AG10803 (cell line): ENCODE measurements at regions not wholly inside any gene's neighbourhood (a gene's known extent, or its start where the extent isn't known, plus 50 kb on each side); places are given as distances from the start of the nearest gene placed in this dataset.

Experiments used
- DNase-seq: peaks from one replicate; pipeline ENCODE4 v3.0.0; 2010; ENCODE audit warnings: low read depth
- H3K4me3 ChIP-seq: 2 replicates; pipeline ENCODE4 v1.5.1; 2011; ENCODE audit warnings: mild to moderate bottlenecking, low read length, control low read depth
- CTCF ChIP-seq: conservative IDR thresholded peaks from 2 replicates; pipeline ENCODE4 v1.5.1; 2011; ENCODE audit warnings: mild to moderate bottlenecking, low read length, control low read depth, inconsistent platforms

GRCh38 chr12:17642340-17642650 lies 447.7 kb downstream of the RERGL start:
- no peak for TF ChIP-seq CTCF
- no peak overlapping the region for H3K4me3 ChIP-seq
- no peak for DNase-seq

GRCh38 chr12:17640615-17641014 lies 449.4 kb downstream of the RERGL start:
- no peak for DNase-seq
- TF ChIP-seq CTCF = no peak
- H3K4me3 ChIP-seq = no peak overlapping the region

GRCh38 chr12:17618831-17619230 lies 471.2 kb downstream of the RERGL start:
- TF ChIP-seq CTCF = no peak
- H3K4me3 ChIP-seq = no peak overlapping the region
- DNase-seq = no peak

- DNase-seq = no peak
- no peak overlapping the region for H3K4me3 ChIP-seq
- no peak for TF ChIP-seq CTCF
Observed at GRCh38 chr12:17609701-17610100, 480.3 kb downstream of the RERGL start.

DNA sequence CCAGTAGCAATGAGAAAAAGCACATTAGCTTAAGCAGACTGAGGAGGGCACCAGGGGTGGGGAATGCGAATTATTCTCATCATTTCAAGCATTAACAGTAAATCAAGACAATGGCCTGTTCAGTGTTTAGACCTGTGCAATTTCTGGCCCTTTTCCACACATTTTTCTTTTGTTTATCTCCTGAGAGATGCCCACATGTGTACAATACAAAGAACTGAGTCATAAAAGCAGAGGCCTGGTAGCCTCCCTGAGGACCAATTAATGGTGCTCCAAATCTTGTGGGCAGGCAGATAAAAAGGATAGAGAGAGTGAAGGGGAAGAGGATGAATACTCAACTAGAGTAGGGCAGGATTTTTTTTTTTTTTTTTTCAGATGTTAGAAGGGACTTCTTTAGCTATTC lies 480.8 kb downstream of the RERGL start:
- TF ChIP-seq CTCF = no peak
- H3K4me3 ChIP-seq = no peak overlapping the region
- no peak for DNase-seq

- no peak overlapping the region for H3K4me3 ChIP-seq
Observed at GRCh38 chr12:17595111-17595510, 494.9 kb downstream of the RERGL start.

More at GRCh38 chr12:17595111-17595510, 494.9 kb downstream of the RERGL start:
- no peak for TF ChIP-seq CTCF
- DNase-seq = no peak
